GM18519 (cell line): ENCODE measurements at regions not wholly inside any gene's neighbourhood (a gene's known extent, or its start where the extent isn't known, plus 50 kb on each side); places are given as distances from the start of the nearest gene placed in this dataset.

Source experiments
- ATAC-seq: cut with Tn5 transposase; IDR thresholded peaks from one replicate; pipeline ENCODE4 v1.9.1; 2021; ENCODE audit warnings: mild to moderate bottlenecking, moderate library complexity; ENCODE audit not compliant: unreplicated experiment, low FRiP score

DNA sequence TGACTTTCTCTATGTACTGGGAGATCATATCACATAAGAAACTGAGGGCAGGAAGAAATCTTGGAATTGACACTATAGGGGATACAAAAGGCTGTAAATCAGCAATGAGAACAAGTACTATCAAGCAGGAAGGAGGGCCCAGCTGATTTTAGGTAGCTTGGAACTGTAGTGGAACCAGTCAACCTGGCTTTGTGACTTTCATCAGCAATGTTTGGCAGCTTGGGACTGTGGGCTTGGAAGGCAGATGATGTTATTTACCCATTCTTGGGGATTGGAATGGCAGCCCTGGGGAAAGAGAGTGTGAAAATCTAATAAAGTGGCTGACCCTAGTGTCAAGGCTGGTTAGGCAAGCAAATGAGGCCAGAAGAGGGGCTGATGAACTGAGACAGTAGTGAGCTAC is 1073.3 kb downstream of the ADGRL2 start:
- no peak for ATAC-seq

DNA sequence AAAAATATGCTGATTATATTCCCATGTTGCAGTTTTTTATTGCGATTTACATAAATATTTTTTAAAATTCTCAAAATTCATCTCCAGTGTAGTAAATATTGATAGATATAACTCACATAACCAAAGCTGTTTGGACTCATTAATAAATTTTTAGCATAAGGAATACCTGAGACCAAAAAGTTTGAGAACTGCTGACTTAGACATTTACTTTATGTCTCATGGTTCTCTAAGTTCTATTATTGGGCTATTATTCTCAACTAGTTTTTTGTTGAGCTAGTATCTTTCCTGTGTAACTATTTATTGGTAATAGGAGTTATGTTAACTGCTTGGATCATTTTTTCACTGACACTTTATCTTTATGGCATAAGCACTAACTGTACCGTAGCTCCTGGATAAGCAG is 1069.6 kb downstream of the ADGRL2 start:
- no peak for ATAC-seq

DNA sequence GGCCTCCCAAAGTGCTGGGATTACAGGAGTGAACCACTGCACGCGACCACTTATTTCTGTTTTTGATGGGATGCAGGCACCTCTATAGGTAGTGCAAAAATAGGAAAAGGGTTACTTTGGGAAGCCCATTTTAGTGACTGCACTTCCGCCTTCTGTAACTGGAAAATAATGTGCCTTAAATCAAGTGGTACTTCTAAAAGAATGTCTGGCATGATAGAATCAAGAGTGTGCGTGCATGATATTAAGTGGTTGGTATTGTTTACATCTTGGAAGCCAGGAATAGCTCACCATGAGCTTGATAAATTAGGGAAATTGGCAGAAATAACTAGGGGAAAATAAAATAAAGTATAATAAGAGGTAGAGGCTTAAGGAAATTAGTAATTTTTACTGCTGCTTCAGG is 1067.0 kb downstream of the ADGRL2 start:
- ATAC-seq, result no peak

DNA sequence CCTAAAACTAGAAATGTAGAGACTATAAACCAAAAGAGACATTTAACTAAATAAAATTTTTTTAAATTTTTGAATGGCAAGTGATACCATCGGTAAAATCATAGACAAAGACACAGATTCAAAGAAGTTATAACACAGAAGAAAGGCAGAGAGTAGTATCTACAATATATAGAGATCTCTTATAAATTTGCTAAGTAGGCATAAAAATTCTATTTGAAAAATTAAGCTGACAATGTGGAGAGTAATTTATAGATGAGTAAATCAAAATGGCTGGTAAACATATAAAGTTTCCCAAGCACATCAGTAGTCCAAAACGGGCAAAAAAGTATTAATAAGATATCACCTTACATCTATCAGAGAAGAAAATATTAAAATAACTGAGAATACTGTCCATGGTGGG is 1061.0 kb downstream of the ADGRL2 start:
- ATAC-seq, result no peak

DNA sequence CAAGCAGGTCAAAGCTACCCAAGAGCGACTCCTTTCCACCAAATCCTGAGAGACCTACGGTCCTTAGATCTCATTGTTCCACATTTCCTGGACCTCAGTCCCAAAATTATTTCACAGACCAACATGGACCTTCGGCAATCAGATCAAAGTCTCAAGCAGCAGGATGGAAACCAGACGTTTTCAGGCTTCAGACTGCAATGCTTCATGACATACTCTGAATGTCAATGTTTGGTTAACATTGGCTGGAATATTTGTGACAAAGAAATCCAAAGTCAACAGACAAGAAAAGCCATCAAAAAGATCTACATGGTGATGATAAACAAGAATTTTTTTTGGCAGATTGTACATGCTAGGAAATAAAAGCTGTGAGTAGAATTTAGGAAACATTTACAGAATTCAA is 1057.3 kb downstream of the ADGRL2 start:
- no peak for ATAC-seq

DNA sequence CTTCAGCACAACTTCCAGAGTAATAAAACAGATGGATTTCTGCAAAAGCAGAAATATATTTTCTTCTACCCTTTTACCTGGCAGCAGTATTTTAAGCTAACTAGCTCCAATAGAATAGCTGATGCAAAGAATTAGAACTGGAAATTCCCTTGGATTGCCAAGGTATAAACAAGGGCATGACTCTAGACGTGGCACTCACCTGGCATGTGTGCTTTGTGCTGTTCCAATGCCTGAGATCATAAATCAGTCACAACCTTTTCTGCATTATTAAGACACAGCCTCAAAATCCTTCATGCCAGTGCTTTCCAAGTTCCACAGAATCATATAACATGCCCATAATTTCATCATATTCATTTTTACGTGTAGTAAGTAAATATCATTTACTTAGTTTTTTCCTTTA is 1048.7 kb downstream of the ADGRL2 start:
- ATAC-seq, result no peak

DNA sequence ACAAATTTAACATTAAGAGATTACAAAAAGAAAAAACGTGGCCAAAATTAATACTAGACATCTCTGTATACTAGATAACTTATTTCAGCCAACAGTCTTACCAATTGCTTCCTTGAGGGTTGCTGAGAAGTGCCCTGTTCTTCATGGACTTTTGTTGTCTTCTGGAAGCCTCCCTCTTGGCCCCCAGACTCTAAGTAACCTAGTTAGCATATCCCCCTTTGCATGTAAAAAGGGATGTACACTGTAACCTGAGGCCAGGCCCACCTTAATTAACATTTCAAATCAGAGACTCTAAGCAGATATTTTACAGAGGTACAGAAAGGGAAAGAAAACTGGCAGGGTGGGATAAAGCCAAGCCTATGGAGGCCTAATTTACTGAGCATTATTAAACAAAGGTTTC is 1047.3 kb downstream of the ADGRL2 start:
- ATAC-seq, result no peak

DNA sequence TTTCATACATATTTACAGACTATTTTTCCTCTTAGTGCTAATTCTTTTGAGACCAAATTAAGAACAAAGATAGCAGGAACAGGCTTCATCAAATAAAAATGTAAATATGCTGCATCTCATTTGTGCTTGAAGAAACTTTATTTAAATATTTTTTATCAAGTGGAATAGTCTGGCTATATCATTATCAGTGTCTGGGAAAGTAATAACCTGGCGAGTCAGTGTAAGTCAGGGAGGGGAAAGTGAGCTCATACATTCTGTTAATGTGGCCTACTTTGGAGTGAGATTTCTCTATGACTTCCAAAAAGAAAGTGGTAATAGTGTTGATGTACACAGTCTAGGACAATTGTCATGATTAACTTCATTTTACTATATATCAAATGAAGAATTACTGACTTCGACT is 1045.1 kb downstream of the ADGRL2 start:
- ATAC-seq, result no peak

DNA sequence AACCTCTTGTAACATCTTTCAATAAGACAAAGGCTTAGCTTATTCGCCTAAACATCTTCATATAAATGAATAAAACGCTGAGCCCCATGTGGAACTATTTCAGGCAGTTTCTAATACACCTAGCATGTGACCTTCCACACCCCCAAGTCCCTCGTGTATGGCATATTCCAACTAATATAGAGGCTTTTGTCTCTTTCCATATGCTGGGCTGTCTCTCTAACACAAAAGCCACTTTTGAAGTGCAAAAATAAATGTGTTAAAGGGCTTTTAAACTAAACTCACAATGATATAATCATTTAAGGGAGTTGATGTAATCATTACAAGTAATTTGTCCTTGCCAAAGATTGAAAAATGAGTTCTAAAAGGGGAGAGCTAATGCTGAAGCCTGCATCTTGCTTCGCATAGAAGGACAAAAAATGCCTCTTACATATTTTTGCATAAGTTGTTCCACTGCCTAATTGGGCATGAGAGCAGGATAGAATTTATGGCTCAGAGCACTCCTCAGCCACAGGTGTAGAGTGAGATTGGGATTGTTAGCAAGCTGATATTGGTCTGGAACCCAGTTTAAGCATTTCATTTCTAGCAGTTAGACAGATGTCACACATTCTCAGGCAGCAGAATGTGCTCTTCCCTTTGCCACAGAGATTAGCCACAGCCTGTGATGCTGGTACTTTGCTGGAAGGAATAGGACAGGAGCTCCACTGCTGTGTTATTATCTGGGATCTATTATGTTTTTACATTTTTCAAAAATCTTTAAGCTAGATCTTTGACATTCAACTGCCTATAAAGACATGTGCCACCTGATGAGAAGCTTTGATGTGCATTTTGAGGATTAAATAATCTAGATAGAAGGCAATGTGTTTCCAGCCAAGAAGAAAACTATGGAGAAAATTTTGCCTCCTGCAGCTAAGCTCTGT is 1044.4 kb downstream of the ADGRL2 start:
- ATAC-seq, result no peak

DNA sequence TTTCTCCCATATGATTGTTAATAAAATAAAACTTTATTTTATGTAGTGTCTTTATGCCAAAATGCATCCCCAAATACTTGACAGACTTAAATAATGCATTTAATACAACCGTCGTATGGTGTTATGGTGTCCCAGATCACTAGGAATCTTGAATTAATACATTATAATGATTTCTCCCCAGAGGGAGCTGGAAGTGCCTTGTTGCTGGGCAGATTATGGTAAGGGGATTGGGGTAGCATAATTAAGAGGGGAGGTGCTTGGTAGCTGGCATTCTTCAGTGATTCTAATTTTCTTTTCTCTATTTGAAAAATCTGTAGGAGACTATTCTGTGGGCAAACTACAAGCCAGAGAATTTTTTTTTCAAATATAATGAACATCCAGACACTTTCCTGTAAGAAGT is 1043.7 kb downstream of the ADGRL2 start:
- no peak for ATAC-seq

DNA sequence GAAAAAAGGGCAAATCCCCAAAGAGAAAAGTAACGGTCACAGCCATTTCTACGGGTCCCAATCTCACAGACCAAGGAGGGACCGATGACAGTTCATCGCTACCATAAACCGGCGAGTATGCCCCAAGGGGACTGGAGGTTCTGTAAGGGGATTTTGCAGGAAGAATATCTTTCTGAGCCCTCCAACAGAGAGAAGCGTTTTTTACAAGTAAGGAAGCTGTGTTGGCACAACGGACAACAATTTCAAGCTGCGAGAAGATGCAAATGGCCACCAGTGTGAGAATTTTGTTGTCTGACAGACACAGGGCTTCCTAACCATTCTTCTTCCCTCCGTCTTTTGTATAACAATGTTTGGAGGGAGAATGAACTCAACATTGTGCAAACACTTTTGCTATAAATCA is 1043.1 kb downstream of the ADGRL2 start:
- ATAC-seq, result no peak

DNA sequence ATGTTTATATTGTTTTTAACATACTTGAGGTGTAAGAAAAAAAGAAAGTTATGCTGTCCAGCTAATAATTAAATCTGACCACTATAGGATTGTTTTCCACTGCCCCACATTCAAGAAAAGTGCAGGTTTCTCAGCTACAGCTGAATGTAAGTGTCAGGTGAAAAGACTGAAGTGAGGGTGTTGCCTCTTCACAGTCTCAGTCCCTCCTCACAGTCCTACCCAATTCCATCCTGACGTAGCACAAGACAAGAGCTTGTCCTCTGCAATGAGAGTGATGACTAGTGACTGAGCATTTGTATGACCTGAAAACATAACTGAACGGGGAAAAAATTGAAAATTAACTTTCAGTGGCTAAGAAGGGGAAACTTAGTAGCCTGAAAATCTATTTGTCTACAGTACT is 1039.5 kb downstream of the ADGRL2 start:
- no peak for ATAC-seq

DNA sequence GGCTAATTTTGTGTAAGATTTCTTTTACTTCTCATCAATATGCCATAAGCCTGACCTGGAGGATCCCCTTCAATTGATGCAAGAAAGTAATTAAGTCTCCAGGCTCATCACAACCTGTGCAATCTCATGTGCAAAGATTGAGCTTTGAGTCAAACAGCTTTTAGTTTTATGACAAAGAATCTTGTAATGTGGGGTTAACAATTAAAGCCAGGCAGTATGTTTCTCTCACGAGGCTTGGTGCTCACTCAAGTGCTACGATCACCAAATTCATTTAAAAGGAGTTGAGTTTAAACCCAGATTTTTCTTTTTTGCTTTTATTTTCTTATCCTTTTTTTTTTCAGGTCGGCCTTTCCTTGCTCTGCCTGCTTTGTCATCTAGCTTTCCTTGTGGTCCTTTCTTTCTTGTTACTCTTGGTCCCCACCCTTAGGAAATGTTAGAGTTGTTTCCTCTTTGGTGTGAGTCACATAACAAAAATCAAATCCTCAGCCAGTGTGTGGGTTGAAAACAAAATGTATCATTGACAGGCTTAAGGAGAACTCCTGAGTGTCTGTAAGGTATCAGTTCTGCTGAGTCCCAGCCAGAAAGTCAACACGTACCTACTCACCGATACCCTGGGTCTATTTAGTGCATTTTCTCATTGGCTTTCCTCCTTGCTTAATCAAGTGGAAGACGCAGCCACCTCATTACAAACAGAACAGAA is 1037.2 kb downstream of the ADGRL2 start:
- ATAC-seq, result no peak

DNA sequence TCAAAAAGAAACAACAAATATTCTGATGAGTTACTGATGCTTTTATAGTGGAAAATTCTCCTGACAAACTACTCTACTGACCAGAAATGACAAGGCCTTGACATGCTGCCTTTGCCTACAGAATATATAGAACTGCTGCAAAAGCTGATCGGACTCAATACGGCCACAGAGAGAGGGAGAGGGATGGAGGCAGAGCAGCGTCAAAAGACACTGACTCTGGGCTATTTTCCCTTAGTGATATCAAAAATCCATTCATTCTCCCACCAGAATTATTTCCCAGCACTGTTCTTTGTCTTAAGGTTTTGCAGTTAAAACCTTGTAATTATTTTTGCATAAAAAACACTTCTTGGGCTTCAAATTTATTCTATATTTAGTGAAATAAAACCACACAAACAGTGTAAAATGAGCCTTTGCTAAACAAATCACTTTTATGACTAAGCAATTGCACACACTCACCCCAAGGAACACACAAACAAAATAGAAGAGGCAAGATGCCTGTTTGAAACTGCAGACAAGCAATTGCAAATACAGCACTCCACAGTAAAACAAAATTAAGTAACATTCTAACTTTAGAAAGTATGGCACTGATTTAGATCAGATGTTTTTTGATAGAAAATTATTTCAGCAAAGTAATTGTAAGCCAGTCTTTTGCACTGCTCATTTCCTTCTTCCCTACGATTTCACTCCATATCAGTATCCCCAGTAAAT is 1036.4 kb downstream of the ADGRL2 start:
- no peak for ATAC-seq

DNA sequence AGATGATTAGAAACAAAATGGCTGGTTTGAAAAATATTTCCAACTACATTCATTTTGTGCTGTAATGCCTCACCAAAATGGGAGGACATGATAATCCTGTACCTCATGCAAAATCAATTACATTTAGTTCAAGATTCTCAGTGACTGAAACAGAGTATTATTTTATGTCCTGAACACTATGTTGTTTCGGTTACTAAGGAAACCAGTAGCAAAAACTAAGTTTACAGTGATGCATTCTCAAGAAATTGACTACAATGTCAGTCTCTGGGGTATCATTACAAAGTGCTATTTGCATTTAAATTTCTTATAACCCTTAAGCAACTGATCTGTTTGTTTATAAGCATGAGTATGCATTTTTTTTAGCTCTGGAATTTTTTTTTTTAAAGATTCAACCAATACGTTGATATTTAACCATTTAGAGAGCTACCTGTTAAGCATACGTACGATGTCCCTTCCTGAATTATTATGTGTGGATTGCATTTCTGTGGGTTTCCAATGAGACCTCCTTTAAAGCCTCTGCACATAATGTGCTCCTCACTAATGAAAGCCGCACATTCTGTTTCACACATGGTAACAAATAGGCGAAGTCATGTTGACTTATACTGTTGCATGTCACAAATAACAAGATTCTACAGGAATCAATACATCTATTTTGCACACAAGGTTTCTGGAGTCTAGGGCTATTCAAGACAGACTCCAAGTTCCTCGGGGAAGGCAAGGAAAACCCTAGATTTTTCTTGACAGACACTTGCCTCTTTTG is 1035.7 kb downstream of the ADGRL2 start:
- ATAC-seq, result no peak

DNA sequence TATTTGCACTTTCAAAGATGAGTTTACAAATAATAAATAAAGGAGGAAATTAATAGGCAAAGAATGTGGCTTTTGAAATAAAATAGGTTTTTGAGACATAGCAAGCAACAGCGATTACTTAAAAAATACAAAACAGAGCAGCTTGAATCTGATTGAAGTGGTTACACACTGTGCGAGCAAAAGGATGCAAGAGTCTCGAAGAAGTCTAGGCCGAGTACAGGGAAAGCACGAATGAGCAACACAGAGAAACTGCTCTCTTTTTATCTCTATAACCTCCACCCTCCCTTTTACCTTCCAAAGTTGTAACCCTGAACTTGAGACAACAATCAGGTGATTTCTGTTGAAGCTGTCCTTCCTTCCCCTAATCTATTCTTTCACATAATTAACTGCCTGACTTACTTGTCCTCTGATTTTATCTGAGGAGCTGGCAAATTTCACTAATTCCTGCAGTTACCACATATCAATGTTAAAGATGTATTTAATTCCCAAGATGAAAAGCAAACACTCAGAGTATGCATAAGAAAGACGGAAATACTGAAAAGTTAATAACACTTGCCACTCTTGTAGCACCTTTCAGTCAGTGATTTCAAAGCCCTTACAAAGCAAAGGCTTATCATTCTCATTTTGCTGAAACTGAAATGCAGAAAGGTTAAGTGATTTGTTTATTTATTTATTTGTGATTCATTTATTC is 1030.1 kb downstream of the ADGRL2 start:
- no peak for ATAC-seq

DNA sequence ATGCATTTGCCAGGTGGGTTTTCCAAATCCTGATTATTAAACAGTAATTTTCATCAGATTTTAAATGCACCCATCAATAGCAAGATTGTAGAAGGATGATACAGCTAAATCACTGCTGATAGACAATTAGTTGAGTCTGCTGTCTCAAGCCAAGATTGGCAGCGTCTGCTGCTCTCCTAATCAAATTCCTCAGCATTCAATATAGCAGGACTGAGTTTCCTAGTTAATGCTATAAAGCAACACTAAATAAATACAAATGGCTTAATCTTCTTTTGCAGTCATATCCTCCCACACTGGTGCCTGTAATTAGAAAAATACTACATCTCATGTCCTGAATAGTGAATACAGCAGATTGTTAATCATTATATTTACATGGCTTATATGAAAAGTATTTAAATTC is 1028.8 kb downstream of the ADGRL2 start:
- no peak for ATAC-seq

DNA sequence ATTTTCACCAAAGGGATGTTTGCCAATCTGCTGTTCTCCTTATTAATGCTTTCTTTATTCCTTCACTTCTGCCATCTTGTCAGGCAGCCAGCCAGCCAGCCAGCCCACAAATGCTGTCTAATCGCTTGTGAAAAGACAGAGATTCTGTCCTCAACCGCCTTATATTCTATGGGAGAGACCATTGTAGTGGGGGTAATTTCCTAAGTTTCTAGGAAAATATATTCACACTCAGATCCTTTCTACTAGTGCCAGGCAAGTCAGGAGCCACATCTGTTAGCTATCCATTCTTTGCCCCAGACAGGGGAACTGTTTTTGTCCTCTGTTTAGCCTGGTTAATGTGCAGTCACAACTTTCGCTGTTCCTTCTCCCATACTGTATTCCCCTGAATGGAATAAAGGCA is 1023.1 kb downstream of the ADGRL2 start:
- no peak for ATAC-seq

DNA sequence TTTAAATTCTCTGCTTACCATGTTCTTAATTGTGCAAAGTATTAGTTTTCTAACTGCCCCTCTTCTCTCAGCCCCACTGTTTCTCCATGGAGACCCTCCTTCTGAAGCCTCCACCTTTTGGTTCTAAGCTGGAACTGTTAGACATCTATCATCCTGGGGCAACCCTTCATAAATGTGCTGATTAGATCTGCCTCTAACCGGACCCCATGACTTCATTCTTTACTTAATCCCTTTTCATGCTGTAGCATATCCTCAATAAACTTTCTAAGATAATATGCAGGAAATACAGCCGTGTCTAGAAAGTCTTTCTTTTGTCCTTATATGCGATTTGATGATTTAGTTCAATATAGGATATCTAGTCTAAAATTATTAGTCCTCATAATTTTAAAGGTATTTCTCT is 1020.1 kb downstream of the ADGRL2 start:
- no peak for ATAC-seq

DNA sequence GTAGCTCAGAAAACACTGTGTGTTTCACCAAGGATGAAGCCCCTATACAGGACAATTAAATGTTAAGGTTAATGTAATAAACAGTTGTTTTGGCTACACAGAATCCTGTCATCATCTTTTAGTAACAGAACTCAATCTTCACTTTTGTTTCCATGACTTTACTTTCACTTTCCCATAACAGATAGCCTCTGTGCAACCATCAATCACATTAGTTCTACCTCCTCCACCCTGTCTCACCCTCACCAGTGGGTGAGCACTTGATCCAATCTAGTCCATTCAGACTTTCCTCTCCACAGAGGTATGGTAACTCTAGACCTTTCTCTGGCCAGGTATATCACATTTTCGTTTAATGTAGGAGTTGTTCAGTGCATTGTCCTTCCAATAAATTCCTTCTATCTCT is 1018.5 kb downstream of the ADGRL2 start:
- peak; percentile 69 for ATAC-seq
